Omental fat pad (tissue), 3 donors: ENCODE measurements at regions not wholly inside any gene's neighbourhood (a gene's known extent, or its start where the extent isn't known, plus 50 kb on each side); places are given as distances from the start of the nearest gene placed in this dataset.
"Not testable (repeated sequence)": the region's sequence is repeated elsewhere in the genome, so short reads cannot be mapped to it uniquely, and the experiment has no call there.

ENCODE experiments used
- ATAC-seq: fragments of 150-250 bp; one replicate; pipeline ENCODE4 v1.9.1; 2016; ENCODE audit warnings: mild to moderate bottlenecking, moderate library complexity; ENCODE audit not compliant: low FRiP score
- DNase-seq: peaks from one replicate; pipeline ENCODE4 v3.0.0-alpha.2; 2019; ENCODE audit warnings: low spot score
- CTCF ChIP-seq, 3 donors: fragments of 450-650 bp; IDR thresholded peaks; one replicate each; pipeline ENCODE4 v1.5.1; 2016 to 2017; ENCODE audit warnings: antibody characterized with exemption in 3 of 3, mild to moderate bottlenecking in 3 of 3, moderate library complexity in 2 of 3

DNA sequence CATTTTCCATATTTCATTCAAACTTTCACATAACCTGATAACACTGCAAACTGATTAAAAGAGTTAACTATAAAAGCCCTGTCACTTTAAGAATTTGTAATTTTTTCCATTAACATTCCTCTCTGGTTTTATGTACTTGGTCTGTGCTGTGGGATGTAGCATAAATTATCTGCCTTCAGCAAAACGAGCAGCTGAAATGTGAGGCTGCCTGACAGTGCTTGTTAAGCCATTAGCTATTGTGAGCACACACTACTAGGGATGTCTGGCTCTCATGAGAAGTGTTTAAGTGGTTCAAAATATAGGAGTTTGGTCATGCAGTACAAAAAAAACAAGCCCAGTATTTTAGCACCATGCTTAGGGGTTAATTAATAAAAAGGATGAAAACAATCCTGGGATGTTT, 63.0 kb downstream of the HOXA1 start:
- no peak for TF ChIP-seq CTCF (IDR thresholded peaks at IDR 0.05)
- DNase-seq (no peak), ATAC-seq (no peak)

GRCh38 chr7:27031289-27032172, 64.3 kb downstream of the HOXA1 start:
- DNase-seq: no peak
- TF ChIP-seq CTCF (IDR thresholded peaks at IDR 0.05): no peak

DNA sequence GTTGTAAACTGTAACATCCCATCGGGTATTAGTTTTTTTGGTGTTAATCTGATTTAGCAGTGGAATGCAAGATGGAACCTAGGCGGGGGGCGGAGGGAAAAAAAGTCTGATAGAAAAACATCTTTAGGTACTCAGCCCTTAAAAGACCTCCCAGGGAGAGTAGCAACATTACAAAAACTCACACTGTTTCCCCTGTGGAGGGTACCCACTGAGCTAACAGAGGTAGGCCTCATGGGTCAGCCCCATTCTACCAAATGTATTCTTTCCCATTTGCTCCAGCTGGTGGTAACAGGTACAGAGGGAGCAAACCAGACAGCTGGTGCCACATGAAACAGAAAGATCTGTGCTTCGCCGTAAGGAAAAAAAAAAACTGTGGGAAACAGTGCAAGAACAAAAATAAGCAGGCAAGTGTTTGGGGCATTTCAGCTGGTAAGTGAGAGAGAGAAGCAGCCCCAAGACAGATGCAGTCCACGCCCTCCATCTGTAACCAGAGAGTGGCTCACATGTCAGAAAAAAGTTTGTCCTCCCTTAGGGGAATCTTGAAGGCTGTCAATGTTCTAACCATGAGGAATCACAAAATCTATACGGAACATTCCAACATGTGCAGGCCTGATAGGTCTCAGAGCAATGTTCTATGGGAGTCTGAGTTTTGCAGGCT, 65.3 kb downstream of the HOXA1 start:
- no peak for TF ChIP-seq CTCF (IDR thresholded peaks at IDR 0.05)
- DNase-seq: no peak
- ATAC-seq: no peak

More at GRCh38 chr7:27031289-27032172, 64.3 kb downstream of the HOXA1 start:
- ATAC-seq: peak; percentile 83

GRCh38 chr7:27025270-27025669, 70.5 kb downstream of the HOXA1 start:
- DNase-seq (no peak), ATAC-seq (no peak)
- TF ChIP-seq CTCF (IDR thresholded peaks at IDR 0.05): no peak

- no peak for TF ChIP-seq CTCF (IDR thresholded peaks at IDR 0.05)
- no peak for ATAC-seq
- no peak for DNase-seq
These were observed 85.7 kb downstream of the HOXA1 start for GRCh38 chr7:27010068-27010467.

GRCh38 chr7:27000496-27000895, 95.3 kb downstream of the HOXA1 start:
- no peak for ATAC-seq
- TF ChIP-seq CTCF (IDR thresholded peaks at IDR 0.05): no peak
- DNase-seq: no peak

GRCh38 chr7:26998284-26998683, 97.5 kb downstream of the HOXA1 start:
- ATAC-seq, DNase-seq: not testable (repeated sequence)
